ENCODE measurements at regions not wholly inside any gene's neighbourhood (a gene's known extent, or its start where the extent isn't known, plus 50 kb on each side); places are given as distances from the start of the nearest gene placed in this dataset.

DNA sequence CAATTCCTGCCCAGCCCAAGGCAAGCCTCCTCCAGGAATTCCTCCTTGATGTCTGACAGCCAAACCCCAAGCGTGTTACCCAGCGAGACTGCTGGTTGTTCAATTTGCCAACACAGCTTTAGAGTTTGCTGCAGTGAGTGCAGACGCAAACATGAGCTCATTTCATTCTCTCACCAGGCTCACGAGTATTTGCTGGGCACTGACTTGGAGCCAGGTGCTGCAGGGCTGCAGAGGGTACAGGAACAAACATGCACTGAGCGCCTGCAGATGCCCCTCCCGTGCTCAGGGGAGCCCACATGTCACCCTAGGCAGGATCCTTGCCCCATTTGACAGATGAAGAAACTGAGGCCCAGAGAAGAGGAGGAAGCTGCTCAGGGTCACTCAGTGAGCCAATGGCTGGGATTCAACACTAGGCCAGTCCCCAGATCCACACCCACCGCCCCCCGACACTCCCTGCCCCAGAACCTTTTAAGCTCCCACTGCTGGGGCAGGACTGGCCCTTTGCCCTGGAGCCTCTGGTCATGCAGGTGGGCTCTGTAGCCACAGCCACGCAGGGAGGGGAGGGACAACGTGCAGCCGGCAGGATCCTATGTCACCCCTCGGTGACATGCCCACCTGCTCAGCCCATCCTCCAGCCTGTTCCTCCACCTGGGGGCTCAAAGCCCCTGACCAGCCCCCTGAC is 363.7 kb downstream of the MATN1 start:
- TF ChIP-seq POLR2A (IDR thresholded peaks at IDR 0.05): no peak
- TF ChIP-seq, protein P1, sequence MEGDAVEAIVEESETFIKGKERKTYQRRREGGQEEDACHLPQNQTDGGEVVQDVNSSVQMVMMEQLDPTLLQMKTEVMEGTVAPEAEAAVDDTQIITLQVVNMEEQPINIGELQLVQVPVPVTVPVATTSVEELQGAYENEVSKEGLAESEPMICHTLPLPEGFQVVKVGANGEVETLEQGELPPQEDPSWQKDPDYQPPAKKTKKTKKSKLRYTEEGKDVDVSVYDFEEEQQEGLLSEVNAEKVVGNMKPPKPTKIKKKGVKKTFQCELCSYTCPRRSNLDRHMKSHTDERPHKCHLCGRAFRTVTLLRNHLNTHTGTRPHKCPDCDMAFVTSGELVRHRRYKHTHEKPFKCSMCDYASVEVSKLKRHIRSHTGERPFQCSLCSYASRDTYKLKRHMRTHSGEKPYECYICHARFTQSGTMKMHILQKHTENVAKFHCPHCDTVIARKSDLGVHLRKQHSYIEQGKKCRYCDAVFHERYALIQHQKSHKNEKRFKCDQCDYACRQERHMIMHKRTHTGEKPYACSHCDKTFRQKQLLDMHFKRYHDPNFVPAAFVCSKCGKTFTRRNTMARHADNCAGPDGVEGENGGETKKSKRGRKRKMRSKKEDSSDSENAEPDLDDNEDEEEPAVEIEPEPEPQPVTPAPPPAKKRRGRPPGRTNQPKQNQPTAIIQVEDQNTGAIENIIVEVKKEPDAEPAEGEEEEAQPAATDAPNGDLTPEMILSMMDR (IDR thresholded peaks at IDR 0.05): no peak
- no peak for TF ChIP-seq EP300 (IDR thresholded peaks at IDR 0.05)
- H3K36me3 ChIP-seq: no peaks in the 10 kb centered on the region
- intact Hi-C loops (cut with DNase I): no loop called here
- no peak overlapping the region for H3K4me3 ChIP-seq
- 73 to 76% (median 75%) methylated on average over 12 of the region's 12 CpGs for WGBS, 3 donors
- no peaks in the 10 kb centered on the region for H3K4me1 ChIP-seq (ENCODE audit: insufficient read depth)
- H3K27me3 ChIP-seq: no peaks in the 10 kb centered on the region
- no peak for DNase-seq
- no peak overlapping the region for H3K27ac ChIP-seq
- no peaks in the 10 kb centered on the region for H3K9me3 ChIP-seq

DNA sequence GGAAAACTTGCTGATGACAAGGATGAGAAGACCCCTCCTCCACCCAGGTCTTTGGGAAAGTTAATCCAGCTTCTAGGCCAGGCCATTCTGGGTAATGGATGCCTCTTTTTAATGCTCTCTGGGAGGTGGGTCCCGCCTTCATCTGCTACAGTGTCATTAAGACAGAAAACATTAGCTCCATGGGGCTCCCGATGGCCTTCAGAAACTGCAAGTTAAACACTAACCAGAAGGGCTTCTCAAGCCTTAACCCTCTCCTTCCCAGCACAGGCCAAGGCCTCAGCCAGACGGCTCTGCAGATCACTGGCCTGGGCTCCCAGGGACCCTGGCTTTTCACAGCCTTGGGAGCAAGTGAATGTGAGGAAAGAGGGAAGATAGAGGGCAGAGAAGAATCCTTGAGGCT is 364.9 kb downstream of the MATN1 start:
- Histone ChIP-seq H3K27ac (no peak overlapping the region), H3K9me3 (no peaks in the 10 kb centered on the region), H3K4me1 (ENCODE audit: insufficient read depth) (no peaks in the 10 kb centered on the region), H3K27me3 (no peaks in the 10 kb centered on the region), H3K4me3 (no peak overlapping the region), H3K36me3 (no peaks in the 10 kb centered on the region)
- WGBS, 3 donors: 25 to 33% (median 27%) methylated on average over 3 of the region's 3 CpGs
- intact Hi-C loops (cut with DNase I): no loop called here
- no peak for DNase-seq
- no peak for TF ChIP-seq POLR2A (IDR thresholded peaks at IDR 0.05)
- no peak for TF ChIP-seq EP300 (IDR thresholded peaks at IDR 0.05)
- TF ChIP-seq, protein P1 (IDR thresholded peaks at IDR 0.05): no peak

DNA sequence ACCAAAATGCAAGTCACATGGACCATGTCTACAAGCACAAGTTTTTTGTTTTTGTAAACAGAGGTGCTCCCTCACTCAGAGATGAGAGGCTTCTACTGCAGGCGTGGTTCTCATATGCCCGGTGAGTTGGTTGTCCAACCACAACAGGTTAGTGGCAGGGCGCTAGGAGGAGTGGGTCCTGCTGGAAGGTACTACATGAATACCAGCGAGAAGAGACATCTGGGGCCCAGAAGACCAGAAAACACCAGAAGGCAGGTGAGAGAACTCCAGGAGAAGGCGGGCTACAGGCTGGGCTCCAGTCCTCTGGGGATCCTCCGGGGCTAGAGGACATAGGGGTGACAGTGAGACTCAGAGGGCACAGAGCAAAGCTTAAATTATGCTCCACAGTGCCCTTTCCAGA is 366.5 kb downstream of the MATN1 start:
- DNase-seq: no peak
- H3K27ac ChIP-seq: no peak overlapping the region
- H3K36me3 ChIP-seq: no peaks in the 10 kb centered on the region
- no peaks in the 10 kb centered on the region for H3K4me1 ChIP-seq (ENCODE audit: insufficient read depth)
- intact Hi-C loops (cut with DNase I): no loop called here
- TF ChIP-seq, protein P1 (IDR thresholded peaks at IDR 0.05): no peak
- TF ChIP-seq EP300 (IDR thresholded peaks at IDR 0.05): no peak
- no peak for TF ChIP-seq POLR2A (IDR thresholded peaks at IDR 0.05)
- H3K9me3 ChIP-seq: no peaks in the 10 kb centered on the region
- H3K27me3 ChIP-seq: no peaks in the 10 kb centered on the region
- WGBS, 3 donors: 90 to 95% (median 91%) methylated on average over 6 of the region's 6 CpGs
- no peak overlapping the region for H3K4me3 ChIP-seq

DNA sequence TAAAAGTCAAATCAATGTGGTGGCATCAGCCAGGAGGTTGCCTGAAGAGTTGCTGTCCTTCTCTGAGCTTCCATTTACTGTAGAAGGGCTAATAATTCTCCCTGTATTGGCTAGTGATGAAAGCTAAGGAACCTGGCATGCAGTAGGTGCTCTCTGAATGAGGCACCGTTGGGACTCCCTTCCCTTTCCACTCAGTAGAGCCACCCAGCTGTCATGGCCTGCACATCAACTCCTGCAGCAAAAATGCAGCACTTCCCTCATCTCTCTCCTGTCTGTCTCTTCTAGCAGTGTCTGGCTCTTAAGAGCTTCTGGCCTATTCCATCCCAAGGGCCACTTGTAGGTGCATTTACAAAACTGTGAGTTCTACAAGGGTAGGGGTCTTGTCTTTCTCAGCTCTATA is 369.0 kb downstream of the MATN1 start:
- no peak overlapping the region for H3K27ac ChIP-seq
- H3K4me1 ChIP-seq (ENCODE audit: insufficient read depth): no peaks in the 10 kb centered on the region
- H3K27me3 ChIP-seq: no peaks in the 10 kb centered on the region
- no peak overlapping the region for H3K4me3 ChIP-seq
- no peak for TF ChIP-seq EP300 (IDR thresholded peaks at IDR 0.05)
- no peaks in the 10 kb centered on the region for H3K9me3 ChIP-seq
- DNase-seq: no peak
- WGBS, 3 donors: 0% methylated on average over 1 of the region's 1 CpG
- H3K36me3 ChIP-seq: no peaks in the 10 kb centered on the region
- intact Hi-C loops (cut with DNase I): no loop called here

DNA sequence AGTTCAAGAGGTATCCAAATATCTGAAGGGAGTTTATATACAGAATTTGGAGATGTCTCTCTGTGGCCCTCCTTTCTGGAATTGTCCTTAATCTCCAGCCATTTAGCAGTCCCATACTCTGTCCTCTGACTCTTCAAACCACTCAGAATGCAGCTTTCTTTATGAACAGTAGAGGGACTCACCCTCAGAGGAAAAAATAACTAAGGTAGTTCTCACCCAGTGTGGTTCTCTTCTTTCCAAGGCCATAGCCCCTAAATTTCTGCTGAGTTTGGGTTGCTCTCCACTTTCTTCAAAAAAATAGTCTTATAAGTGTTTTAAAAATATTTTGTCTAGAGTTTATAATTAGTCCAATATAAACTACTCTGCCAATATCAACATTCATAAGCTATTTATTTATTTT is 369.7 kb downstream of the MATN1 start:
- DNase-seq: no peak
- no peak overlapping the region for H3K4me3 ChIP-seq
- no peak overlapping the region for H3K27ac ChIP-seq
- H3K36me3 ChIP-seq: no peaks in the 10 kb centered on the region
- TF ChIP-seq POLR2A (IDR thresholded peaks at IDR 0.05) (no peak), EP300 (IDR thresholded peaks at IDR 0.05) (no peak)
- TF ChIP-seq, protein P1 (IDR thresholded peaks at IDR 0.05): no peak
- no peaks in the 10 kb centered on the region for H3K27me3 ChIP-seq
- H3K9me3 ChIP-seq: no peaks in the 10 kb centered on the region
- intact Hi-C loops (cut with DNase I): no loop called here
- no peaks in the 10 kb centered on the region for H3K4me1 ChIP-seq (ENCODE audit: insufficient read depth)

Measured in ovary (tissue), 7 donors.